ENCODE measurements at regions not wholly inside any gene's neighbourhood (a gene's known extent, or its start where the extent isn't known, plus 50 kb on each side); places are given as distances from the start of the nearest gene placed in this dataset.

GRCh38 chr5:15424769-15425168, 75.2 kb upstream of the FBXL7 start:
- TF ChIP-seq CTCF (IDR thresholded peaks at IDR 0.05; ENCODE audit: low read length) (no peak), EZH2 (optimal IDR thresholded peaks at IDR 0.05; ENCODE audit: low read depth, low read length) (no peak)

Measured in MM.1S (cell line).